ENCODE measurements at regions not wholly inside any gene's neighbourhood (a gene's known extent, or its start where the extent isn't known, plus 50 kb on each side); places are given as distances from the start of the nearest gene placed in this dataset.

DNA sequence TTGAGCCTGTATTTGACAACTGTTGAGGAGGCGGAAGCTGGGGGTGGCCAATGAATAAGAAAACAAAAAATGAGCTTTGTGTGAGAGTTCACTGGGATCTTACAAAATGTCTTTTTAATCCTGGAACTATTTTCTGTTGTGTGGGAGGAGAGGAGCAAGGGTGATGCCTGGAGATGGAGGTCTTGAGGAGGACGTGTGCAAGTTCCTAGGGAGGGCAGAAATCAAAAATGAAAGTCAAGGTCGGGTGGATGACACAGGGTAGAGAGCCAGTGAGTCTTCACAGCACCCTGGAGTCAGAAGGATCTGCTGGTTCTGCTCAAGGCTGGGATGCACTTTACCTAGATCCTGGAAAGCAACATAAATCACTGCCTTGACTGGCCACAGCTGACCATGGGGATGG is 180.3 kb upstream of the PKDCC start:
- intact Hi-C loops (cut with DNase I): loop anchor here in 1 of 4 donors (5.0 kb wide), 1 partner anchor 220 kb away; no protein-coding TSS in a partner anchor
- peaks cover 8% of the 10 kb centered on the region for H3K4me1 ChIP-seq (ENCODE audit: insufficient read depth)
- H3K36me3 ChIP-seq: no peaks in the 10 kb centered on the region
- peak overlapping the region in 1 of 2 donors; percentile 61 for H3K27ac ChIP-seq
- H3K9me3 ChIP-seq: no peaks in the 10 kb centered on the region
- 9 to 13% (median 12%) methylated on average over 3 of the region's 3 CpGs for WGBS, 3 donors
- no peaks in the 10 kb centered on the region for H3K27me3 ChIP-seq
- peak in 2 of 5 donors; percentile 32 to 44 for DNase-seq
- TF ChIP-seq POLR2A (IDR thresholded peaks at IDR 0.05) (no peak), EP300 (IDR thresholded peaks at IDR 0.05) (no peak)
- TF ChIP-seq, protein P1, sequence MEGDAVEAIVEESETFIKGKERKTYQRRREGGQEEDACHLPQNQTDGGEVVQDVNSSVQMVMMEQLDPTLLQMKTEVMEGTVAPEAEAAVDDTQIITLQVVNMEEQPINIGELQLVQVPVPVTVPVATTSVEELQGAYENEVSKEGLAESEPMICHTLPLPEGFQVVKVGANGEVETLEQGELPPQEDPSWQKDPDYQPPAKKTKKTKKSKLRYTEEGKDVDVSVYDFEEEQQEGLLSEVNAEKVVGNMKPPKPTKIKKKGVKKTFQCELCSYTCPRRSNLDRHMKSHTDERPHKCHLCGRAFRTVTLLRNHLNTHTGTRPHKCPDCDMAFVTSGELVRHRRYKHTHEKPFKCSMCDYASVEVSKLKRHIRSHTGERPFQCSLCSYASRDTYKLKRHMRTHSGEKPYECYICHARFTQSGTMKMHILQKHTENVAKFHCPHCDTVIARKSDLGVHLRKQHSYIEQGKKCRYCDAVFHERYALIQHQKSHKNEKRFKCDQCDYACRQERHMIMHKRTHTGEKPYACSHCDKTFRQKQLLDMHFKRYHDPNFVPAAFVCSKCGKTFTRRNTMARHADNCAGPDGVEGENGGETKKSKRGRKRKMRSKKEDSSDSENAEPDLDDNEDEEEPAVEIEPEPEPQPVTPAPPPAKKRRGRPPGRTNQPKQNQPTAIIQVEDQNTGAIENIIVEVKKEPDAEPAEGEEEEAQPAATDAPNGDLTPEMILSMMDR (IDR thresholded peaks at IDR 0.05): no peak
- H3K4me3 ChIP-seq: no peak overlapping the region

DNA sequence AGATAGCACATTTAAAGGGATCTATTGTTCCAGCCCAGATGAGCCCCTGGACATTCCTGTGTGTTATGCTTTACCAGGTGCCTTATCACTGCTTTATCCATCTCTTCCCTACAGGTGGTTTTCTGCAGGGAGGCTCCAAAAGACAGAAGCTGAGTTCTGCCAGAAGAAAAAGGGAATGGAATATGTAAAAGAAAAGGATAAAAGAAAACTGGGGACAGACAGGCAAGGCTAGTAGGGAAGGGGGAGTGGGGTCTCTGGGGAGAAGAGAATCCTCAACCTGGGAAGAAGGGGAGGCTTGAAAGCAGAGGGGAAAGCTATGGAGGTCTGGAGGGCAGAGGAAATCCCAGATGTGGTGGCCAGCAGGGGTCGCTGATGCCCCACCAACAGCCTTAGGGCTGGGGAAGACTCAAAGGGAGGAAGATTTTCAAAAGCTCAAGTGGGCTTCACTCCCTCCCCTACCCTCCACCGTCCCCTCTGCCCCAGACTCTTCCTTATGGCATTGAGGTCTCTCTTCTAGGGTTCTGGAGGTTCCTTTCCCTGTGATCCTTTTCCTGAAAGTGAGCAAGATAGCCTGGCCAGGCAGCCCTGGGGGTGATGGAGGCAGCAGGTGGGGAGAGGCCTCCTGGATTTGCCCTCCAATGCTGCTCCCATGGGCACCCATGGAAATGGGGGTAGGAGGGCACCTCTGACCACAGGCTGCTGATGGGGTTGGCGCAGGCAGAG is 178.1 kb upstream of the PKDCC start:
- Histone ChIP-seq H3K4me1 (ENCODE audit: insufficient read depth) (peaks cover 10% of the 10 kb centered on the region), H3K27me3 (no peaks in the 10 kb centered on the region), H3K9me3 (no peaks in the 10 kb centered on the region), H3K4me3 (no peak overlapping the region), H3K27ac (peak overlapping the region; percentile 1 to 14), H3K36me3 (no peaks in the 10 kb centered on the region)
- intact Hi-C loops (cut with DNase I): loop anchor here (2.0 to 10.0 kb wide), 4 partner anchors 185 to 218 kb away; no protein-coding TSS in a partner anchor
- 30 to 33% (median 33%) methylated on average over 3 of the region's 3 CpGs for WGBS, 3 donors
- peak; percentile 1 for TF ChIP-seq POLR2A (IDR thresholded peaks at IDR 0.05)
- TF ChIP-seq, protein P1 (IDR thresholded peaks at IDR 0.05): peak; percentile 76 to 85 (median 79)
- TF ChIP-seq EP300 (IDR thresholded peaks at IDR 0.05): no peak
- peak; percentile 76 to 92 (median 89) for DNase-seq

DNA sequence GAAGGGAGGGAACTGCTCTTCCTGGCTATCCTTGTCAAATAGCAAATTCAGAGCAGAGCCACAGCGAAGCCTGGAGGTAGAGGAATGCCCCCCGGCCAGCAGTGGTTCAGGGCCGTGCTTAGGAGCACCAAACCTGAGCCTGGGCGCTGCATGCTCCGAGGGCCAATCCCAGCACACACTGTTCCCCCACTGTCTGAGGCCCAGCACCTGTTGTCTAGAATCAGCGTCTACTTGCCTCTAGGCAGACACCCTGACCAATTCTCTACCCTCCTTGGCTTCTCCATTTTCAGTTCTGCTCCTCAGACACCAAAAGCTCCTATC is 177.6 kb upstream of the PKDCC start:
- no peak for DNase-seq
- TF ChIP-seq POLR2A (IDR thresholded peaks at IDR 0.05) (no peak), EP300 (IDR thresholded peaks at IDR 0.05) (no peak)
- TF ChIP-seq, protein P1 (IDR thresholded peaks at IDR 0.05): no peak
- Histone ChIP-seq H3K4me3 (no peak overlapping the region), H3K4me1 (ENCODE audit: insufficient read depth) (peaks cover 10% of the 10 kb centered on the region), H3K27me3 (no peaks in the 10 kb centered on the region), H3K9me3 (no peaks in the 10 kb centered on the region), H3K36me3 (no peaks in the 10 kb centered on the region), H3K27ac (peak overlapping the region; percentile 1 to 14)
- WGBS, 3 donors: 82 to 88% (median 85%) methylated on average over 5 to 6 of the region's 6 CpGs
- intact Hi-C loops (cut with DNase I): loop anchor here in 1 of 4 donors (10.0 kb wide), 1 partner anchor 185 kb away; no protein-coding TSS in a partner anchor

DNA sequence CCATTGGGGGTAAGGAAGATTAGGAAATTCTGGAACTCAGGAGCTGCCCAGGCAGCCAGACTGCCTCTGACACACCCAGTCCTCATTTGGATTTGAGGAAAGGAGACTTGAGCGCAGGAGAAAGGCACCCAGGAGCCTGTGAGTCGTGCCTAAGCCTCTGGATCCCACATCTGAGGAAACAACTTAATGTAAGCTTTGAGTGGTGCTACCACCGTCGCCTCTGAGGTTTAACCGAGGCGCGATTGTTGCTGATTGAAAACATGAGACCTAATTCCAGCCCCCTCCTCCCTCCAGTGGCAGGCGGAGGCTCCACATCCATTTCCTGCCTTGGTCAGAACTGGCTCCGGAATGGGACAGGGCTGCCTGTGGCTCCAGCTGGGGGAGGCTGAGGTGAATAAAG is 176.7 kb upstream of the PKDCC start:
- H3K4me1 ChIP-seq (ENCODE audit: insufficient read depth): peaks cover 10% of the 10 kb centered on the region
- H3K27me3 ChIP-seq: no peaks in the 10 kb centered on the region
- no peaks in the 10 kb centered on the region for H3K9me3 ChIP-seq
- no peak overlapping the region for H3K4me3 ChIP-seq
- 66 to 70% (median 67%) methylated on average over 9 of the region's 9 CpGs for WGBS, 3 donors
- TF ChIP-seq, protein P1 (IDR thresholded peaks at IDR 0.05): peak in 1 of 3 donors; percentile 34
- TF ChIP-seq EP300 (IDR thresholded peaks at IDR 0.05): no peak
- TF ChIP-seq POLR2A (IDR thresholded peaks at IDR 0.05): no peak
- intact Hi-C loops (cut with DNase I): loop anchor here in 1 of 4 donors (10.0 kb wide), 1 partner anchor 184 kb away; no protein-coding TSS in a partner anchor
- H3K27ac ChIP-seq: no peak overlapping the region
- peak in 1 of 5 donors; percentile 27 for DNase-seq
- no peaks in the 10 kb centered on the region for H3K36me3 ChIP-seq
